ENCODE measurements at regions not wholly inside any gene's neighbourhood (a gene's known extent, or its start where the extent isn't known, plus 50 kb on each side); places are given as distances from the start of the nearest gene placed in this dataset.
"Not testable (repeated sequence)": the region's sequence is repeated elsewhere in the genome, so short reads cannot be mapped to it uniquely, and the experiment has no call there.

- no peak for DNase-seq
Measured at GRCh38 chr2:216774620-216775019, 79.3 kb upstream of the IGFBP5 start.

GRCh38 chr2:216774180-216774579, 78.8 kb upstream of the IGFBP5 start:
- no peak for DNase-seq

GRCh38 chr2:216773072-216773471, 77.7 kb upstream of the IGFBP5 start:
- no peak for DNase-seq

- DNase-seq = no peak
Measured at GRCh38 chr2:216770717-216771116, 75.4 kb upstream of the IGFBP5 start.

GRCh38 chr2:216770050-216770449, 74.7 kb upstream of the IGFBP5 start:
- no peak for DNase-seq

GRCh38 chr2:216769626-216770025, 74.3 kb upstream of the IGFBP5 start:
- DNase-seq = no peak

GRCh38 chr2:216768908-216769411, 73.6 kb upstream of the IGFBP5 start:
- DNase-seq = no peak

GRCh38 chr2:216765761-216766262, 70.5 kb upstream of the IGFBP5 start:
- DNase-seq = peak; percentile 81

- DNase-seq = no peak
Measured at GRCh38 chr2:216763396-216763795, 68.0 kb upstream of the IGFBP5 start.

- no peak for DNase-seq
Measured at GRCh38 chr2:216761809-216762208, 66.5 kb upstream of the IGFBP5 start.

- DNase-seq = no peak
Measured at GRCh38 chr2:216761133-216761532, 65.8 kb upstream of the IGFBP5 start.

GRCh38 chr2:216758256-216759155, 63.2 kb upstream of the IGFBP5 start:
- DNase-seq = peak; percentile 10

- no peak for DNase-seq
Measured at GRCh38 chr2:216757532-216757931, 62.2 kb upstream of the IGFBP5 start.

- DNase-seq = no peak
Measured at GRCh38 chr2:216756435-216756834, 61.1 kb upstream of the IGFBP5 start.

GRCh38 chr2:216754812-216755211, 59.5 kb upstream of the IGFBP5 start:
- no peak for DNase-seq

- DNase-seq = no peak
Measured at GRCh38 chr2:216754336-216754735, 59.0 kb upstream of the IGFBP5 start.

- no peak for DNase-seq
Measured at GRCh38 chr2:216752855-216753505, 57.6 kb upstream of the IGFBP5 start.

GRCh38 chr2:216750750-216751149, 55.4 kb upstream of the IGFBP5 start:
- not testable (repeated sequence) for DNase-seq

- DNase-seq = not testable (repeated sequence)
Measured at GRCh38 chr2:216746268-216746667, 50.9 kb upstream of the IGFBP5 start.

- DNase-seq = no peak
Measured at GRCh38 chr2:216745453-216745852, 50.1 kb upstream of the IGFBP5 start.

Measured in eye (tissue), 1 donor.